Naive B cell (primary cell): ENCODE measurements at regions not wholly inside any gene's neighbourhood (a gene's known extent, or its start where the extent isn't known, plus 50 kb on each side); places are given as distances from the start of the nearest gene placed in this dataset.

Experiments used
- ATAC-seq, 2 donors: fragments of 150-1000 bp; cut with Tn5 transposase; 2 replicates each; pipeline ENCODE4 v1.10.0; 2021; ENCODE audit warnings: low read depth in 2 of 2, mild to moderate bottlenecking in 2 of 2, moderate library complexity in 2 of 2
- DNase-seq: peaks from one replicate; pipeline ENCODE4 v3.0.0; 2022
- H3K27ac Mint-ChIP-seq, 6 donors: one replicate each; pipeline ENCODE4 v1.8.0; 2020 to 2022; ENCODE audit warnings: mild to moderate bottlenecking in 6 of 6, mixed read lengths in 6 of 6, moderate library complexity in 5 of 6, inconsistent platforms in 2 of 6
- H3K27me3 Mint-ChIP-seq, 3 donors: one replicate each; pipeline ENCODE4 v1.8.0; 2021 to 2022; ENCODE audit warnings: mixed read lengths in 3 of 3, mild to moderate bottlenecking in 1 of 3
- H3K36me3 Mint-ChIP-seq, 2 donors: one replicate each; pipeline ENCODE4 v1.8.0; 2020 to 2022; ENCODE audit warnings: mixed read lengths in 2 of 2, inconsistent platforms in 1 of 2, mild to moderate bottlenecking in 1 of 2
- H3K4me1 Mint-ChIP-seq, 3 donors: one replicate each; pipeline ENCODE4 v1.8.0; 2020 to 2022; ENCODE audit warnings: mixed read lengths in 3 of 3, inconsistent platforms in 1 of 3, mild to moderate bottlenecking in 1 of 3, moderate library complexity in 1 of 3
- H3K4me3 Mint-ChIP-seq, 8 donors: one replicate each; pipeline ENCODE4 v1.8.0; 2020 to 2022; ENCODE audit warnings: mild to moderate bottlenecking in 8 of 8, mixed read lengths in 8 of 8, moderate library complexity in 8 of 8, inconsistent platforms in 2 of 8
- H3K9me3 Mint-ChIP-seq, 7 donors: one replicate each; pipeline ENCODE4 v1.8.0; 2020 to 2022; ENCODE audit warnings: mixed read lengths in 7 of 7, mild to moderate bottlenecking in 5 of 7, inconsistent platforms in 2 of 7, moderate library complexity in 1 of 7

- no peak for DNase-seq
- Mint-ChIP-seq H3K9me3 (no peaks in the 10 kb centered on the region), H3K27me3 (peaks cover 0 to 8% (median 0%) of the 10 kb centered on the region in 3 donors), H3K4me3 (no peak overlapping the region), H3K36me3 (peaks cover 0 to 4% of the 10 kb centered on the region in 2 donors), H3K27ac (peak overlapping the region in 1 of 6 donors; percentile 69), H3K4me1 (peaks cover 9 to 11% (median 9%) of the 10 kb centered on the region in 3 donors)
- ATAC-seq: no peak
These were observed 94.5 kb upstream of the SPATA31D4 start for GRCh38 chr9:81833563-81834345.

DNA sequence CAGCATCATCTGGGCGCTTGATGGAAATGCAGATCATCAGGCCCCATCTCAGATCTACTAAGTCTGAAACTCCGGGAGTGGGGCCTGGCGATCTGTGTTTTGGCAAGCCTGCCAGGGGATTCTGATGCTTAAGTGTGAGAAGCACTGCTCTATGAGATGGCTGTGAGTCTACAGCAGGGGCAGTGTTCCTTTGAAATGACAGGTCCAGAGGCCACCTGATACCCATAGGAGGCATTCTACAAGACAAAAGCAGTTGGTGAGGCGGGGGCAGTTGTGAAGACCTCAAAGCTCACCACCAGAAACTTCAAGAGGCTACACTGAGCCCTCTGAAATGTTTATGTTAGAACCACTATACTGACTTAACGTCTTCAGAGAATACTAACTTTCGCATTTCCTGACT is 86.9 kb upstream of the SPATA31D4 start:
- no peak for DNase-seq
- H3K27ac Mint-ChIP-seq: peak overlapping the region in 1 of 6 donors; percentile 78
- ATAC-seq: no peak
- H3K27me3 Mint-ChIP-seq: peaks cover 0 to 8% (median 4%) of the 10 kb centered on the region in 3 donors
- peaks cover 0 to 4% of the 10 kb centered on the region in 2 donors for H3K36me3 Mint-ChIP-seq
- no peaks in the 10 kb centered on the region for H3K9me3 Mint-ChIP-seq
- no peak overlapping the region for H3K4me3 Mint-ChIP-seq
- no peaks in the 10 kb centered on the region for H3K4me1 Mint-ChIP-seq

DNA sequence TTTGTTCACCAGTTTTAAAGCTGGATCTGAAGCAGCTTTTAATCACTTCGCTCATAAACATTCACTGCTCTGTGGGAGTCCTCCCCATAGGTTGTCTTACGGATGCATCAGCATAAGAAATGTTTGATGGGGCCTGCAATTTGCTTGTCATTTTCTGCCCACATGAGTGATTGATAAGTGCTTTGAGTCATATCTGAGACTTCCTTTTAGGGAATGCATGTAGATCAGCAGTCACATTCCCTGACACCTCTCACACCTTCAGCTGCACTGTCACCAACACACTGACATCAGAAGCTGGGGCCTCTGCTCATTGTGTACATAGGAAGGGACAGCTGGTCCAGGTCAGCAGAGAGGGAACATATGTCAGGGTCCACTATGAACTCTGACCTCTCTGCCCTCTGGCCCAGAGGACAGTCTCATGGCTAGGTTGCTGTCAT is 84.1 kb upstream of the SPATA31D4 start:
- ATAC-seq: no peak
- Mint-ChIP-seq H3K27me3 (peaks cover 0 to 4% (median 0%) of the 10 kb centered on the region in 3 donors), H3K4me1 (no peaks in the 10 kb centered on the region)

GRCh38 chr9:81847181-81847915 is 80.9 kb upstream of the SPATA31D4 start:
- H3K4me1 Mint-ChIP-seq: no peaks in the 10 kb centered on the region
- H3K27me3 Mint-ChIP-seq: no peaks in the 10 kb centered on the region
- H3K27ac Mint-ChIP-seq: no peak overlapping the region
- ATAC-seq: no peak
- DNase-seq: no peak
- H3K9me3 Mint-ChIP-seq: no peaks in the 10 kb centered on the region
- no peak overlapping the region for H3K4me3 Mint-ChIP-seq
- H3K36me3 Mint-ChIP-seq: no peaks in the 10 kb centered on the region

More for the DNA sequence above, 84.1 kb upstream of the SPATA31D4 start:
- Mint-ChIP-seq H3K4me3 (no peak overlapping the region), H3K27ac (no peak overlapping the region), H3K9me3 (no peaks in the 10 kb centered on the region), H3K36me3 (no peaks in the 10 kb centered on the region)
- DNase-seq: no peak

GRCh38 chr9:81848472-81848871 is 79.8 kb upstream of the SPATA31D4 start:
- Mint-ChIP-seq H3K4me1 (no peaks in the 10 kb centered on the region), H3K27me3 (no peaks in the 10 kb centered on the region), H3K4me3 (no peak overlapping the region), H3K36me3 (no peaks in the 10 kb centered on the region), H3K27ac (no peak overlapping the region), H3K9me3 (no peaks in the 10 kb centered on the region)
- ATAC-seq (no peak), DNase-seq (no peak)

DNA sequence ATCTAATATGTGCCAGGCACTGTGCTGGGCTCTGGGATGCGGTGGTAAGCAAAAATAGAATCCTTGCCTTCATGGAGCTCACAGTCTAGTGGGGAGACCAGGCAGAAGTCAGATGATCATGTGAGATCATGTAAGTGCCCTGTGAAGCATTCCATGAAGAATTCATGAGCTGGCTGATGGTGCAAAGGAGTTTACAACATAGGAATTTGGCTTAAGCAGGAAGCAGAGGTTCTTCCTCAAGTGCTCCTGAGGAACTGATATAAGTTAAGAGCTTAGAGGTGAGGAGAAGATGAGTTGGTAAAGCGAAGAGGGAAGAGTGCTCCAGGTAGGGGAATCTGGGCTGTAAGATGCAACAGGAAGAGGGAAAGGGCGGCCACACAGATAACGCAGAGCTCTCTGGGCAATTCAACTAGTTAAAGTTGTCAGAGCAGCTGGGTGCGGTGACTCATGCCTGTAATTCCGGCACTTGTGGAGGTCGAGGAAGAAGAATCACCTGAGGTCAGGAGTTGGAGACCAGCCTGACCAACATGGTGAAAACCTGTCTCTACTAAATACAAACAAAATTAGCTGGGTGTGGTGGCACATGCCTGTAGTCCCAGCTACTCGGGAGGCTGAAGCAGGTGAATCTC is 78.5 kb upstream of the SPATA31D4 start:
- Mint-ChIP-seq H3K27me3 (no peaks in the 10 kb centered on the region), H3K36me3 (no peaks in the 10 kb centered on the region), H3K9me3 (no peaks in the 10 kb centered on the region), H3K4me3 (no peak overlapping the region), H3K4me1 (no peaks in the 10 kb centered on the region), H3K27ac (no peak overlapping the region)
- ATAC-seq (no peak), DNase-seq (no peak)

GRCh38 chr9:81850724-81851123 is 77.5 kb upstream of the SPATA31D4 start:
- no peak overlapping the region for H3K4me3 Mint-ChIP-seq
- ATAC-seq (no peak), DNase-seq (no peak)
- no peaks in the 10 kb centered on the region for H3K4me1 Mint-ChIP-seq
- H3K9me3 Mint-ChIP-seq: no peaks in the 10 kb centered on the region
- H3K27me3 Mint-ChIP-seq: no peaks in the 10 kb centered on the region
- H3K36me3 Mint-ChIP-seq: no peaks in the 10 kb centered on the region
- no peak overlapping the region for H3K27ac Mint-ChIP-seq

GRCh38 chr9:81851340-81851739 is 76.9 kb upstream of the SPATA31D4 start:
- no peak overlapping the region for H3K4me3 Mint-ChIP-seq
- H3K9me3 Mint-ChIP-seq: no peaks in the 10 kb centered on the region
- DNase-seq: no peak
- H3K27me3 Mint-ChIP-seq: no peaks in the 10 kb centered on the region
- H3K36me3 Mint-ChIP-seq: no peaks in the 10 kb centered on the region
- no peak overlapping the region for H3K27ac Mint-ChIP-seq
- ATAC-seq: no peak
- no peaks in the 10 kb centered on the region for H3K4me1 Mint-ChIP-seq

GRCh38 chr9:81852820-81853219 is 75.4 kb upstream of the SPATA31D4 start:
- Mint-ChIP-seq H3K27ac (peak overlapping the region in 1 of 6 donors; percentile 37), H3K9me3 (no peaks in the 10 kb centered on the region), H3K36me3 (no peaks in the 10 kb centered on the region), H3K27me3 (no peaks in the 10 kb centered on the region), H3K4me1 (no peaks in the 10 kb centered on the region), H3K4me3 (no peak overlapping the region)
- ATAC-seq (no peak), DNase-seq (no peak)

DNA sequence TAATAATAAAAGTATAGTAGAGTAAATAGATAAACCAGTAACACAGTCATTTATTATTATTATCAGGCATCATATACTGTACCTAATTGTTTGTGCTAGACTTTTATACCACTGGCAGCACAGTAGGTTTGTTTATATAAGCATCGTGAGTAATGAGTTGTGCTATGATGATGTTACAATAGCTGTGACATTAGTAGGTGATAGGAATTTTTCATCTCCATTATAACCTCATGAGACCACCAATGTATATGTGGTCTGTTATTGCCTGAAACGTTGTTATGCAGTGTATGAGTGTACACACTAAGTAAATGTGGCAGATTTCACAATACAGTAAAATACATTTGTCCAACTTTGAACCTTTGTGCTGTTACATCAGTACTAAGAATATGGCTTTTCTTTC is 72.7 kb upstream of the SPATA31D4 start:
- Mint-ChIP-seq H3K4me1 (no peaks in the 10 kb centered on the region), H3K4me3 (no peak overlapping the region), H3K9me3 (no peaks in the 10 kb centered on the region), H3K27ac (peak overlapping the region in 1 of 6 donors; percentile 69), H3K27me3 (no peaks in the 10 kb centered on the region), H3K36me3 (no peaks in the 10 kb centered on the region)
- DNase-seq (no peak), ATAC-seq (no peak)

GRCh38 chr9:81858657-81859430 is 69.4 kb upstream of the SPATA31D4 start:
- no peak overlapping the region for H3K4me3 Mint-ChIP-seq
- no peak for ATAC-seq
- H3K27me3 Mint-ChIP-seq: no peaks in the 10 kb centered on the region
- no peak overlapping the region for H3K27ac Mint-ChIP-seq
- H3K9me3 Mint-ChIP-seq: no peaks in the 10 kb centered on the region
- H3K36me3 Mint-ChIP-seq: no peaks in the 10 kb centered on the region
- H3K4me1 Mint-ChIP-seq: no peaks in the 10 kb centered on the region
- no peak for DNase-seq

GRCh38 chr9:81860581-81860980 is 67.6 kb upstream of the SPATA31D4 start:
- H3K36me3 Mint-ChIP-seq: no peaks in the 10 kb centered on the region
- H3K27ac Mint-ChIP-seq: no peak overlapping the region
- DNase-seq: no peak
- H3K27me3 Mint-ChIP-seq: peaks cover 0 to 1% (median under 1%) of the 10 kb centered on the region in 3 donors
- H3K9me3 Mint-ChIP-seq: no peaks in the 10 kb centered on the region
- H3K4me1 Mint-ChIP-seq: no peaks in the 10 kb centered on the region
- ATAC-seq: no peak
- H3K4me3 Mint-ChIP-seq: no peak overlapping the region

DNA sequence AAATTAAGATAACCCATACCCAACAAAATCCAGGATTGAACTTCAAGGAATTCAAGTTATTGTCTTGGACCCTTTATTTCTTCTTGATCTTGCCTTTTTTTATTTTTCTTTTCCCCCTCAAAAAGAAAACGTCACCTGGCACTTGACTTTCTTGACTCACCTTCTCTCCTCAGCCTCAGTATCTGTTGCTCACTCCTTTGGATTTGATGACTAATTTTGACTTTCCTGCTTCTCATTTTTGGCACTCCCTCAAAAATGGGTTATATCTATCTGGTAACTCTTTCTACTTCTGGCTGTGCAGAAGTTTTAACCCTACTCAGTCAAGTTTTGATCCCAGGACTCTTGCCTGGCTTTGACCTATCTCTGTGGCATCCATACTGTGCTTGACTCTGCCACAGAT is 66.6 kb upstream of the SPATA31D4 start:
- no peak for DNase-seq
- Mint-ChIP-seq H3K9me3 (no peaks in the 10 kb centered on the region), H3K4me1 (no peaks in the 10 kb centered on the region), H3K27me3 (peaks cover 0 to 6% (median 5%) of the 10 kb centered on the region in 3 donors), H3K36me3 (no peaks in the 10 kb centered on the region), H3K4me3 (no peak overlapping the region), H3K27ac (no peak overlapping the region)
- no peak for ATAC-seq
